C1 segment of cervical spinal cord (tissue), 14 donors: ENCODE measurements at regions not wholly inside any gene's neighbourhood (a gene's known extent, or its start where the extent isn't known, plus 50 kb on each side); places are given as distances from the start of the nearest gene placed in this dataset.

Experiments
- DNase-seq, 14 donors: peaks; one replicate each; lab custom pipeline; 2025; lab: John Stamatoyannopoulos, UW

DNA sequence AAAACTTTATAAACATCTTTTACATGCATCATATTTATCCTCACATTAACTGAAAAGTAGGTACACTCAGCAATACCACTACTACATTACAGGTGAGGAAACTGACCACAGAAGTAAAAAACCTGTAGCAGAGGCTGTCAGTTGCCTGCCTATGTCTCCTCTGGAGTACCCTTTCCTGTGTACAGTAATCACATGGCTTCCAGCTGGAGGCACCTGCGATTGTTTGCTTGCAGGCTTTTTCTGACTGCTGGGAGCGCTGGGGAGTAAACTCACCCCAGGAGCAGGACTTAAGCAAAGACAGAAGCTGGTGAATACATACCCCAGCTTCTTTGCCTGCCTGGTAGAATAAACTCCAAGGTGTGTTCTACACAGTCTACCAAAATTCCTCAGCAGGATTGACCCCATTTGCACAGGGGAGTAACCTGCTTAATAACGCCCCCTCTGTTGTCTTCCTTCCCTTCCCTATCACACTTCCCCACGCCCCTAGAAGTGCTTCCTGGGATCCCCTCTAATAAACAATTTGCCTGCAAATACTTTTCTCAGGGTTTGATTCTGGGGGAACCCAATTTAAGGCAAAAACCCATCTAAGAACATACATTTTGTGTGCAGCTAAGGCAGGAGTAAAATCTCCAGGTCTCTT is 138.9 kb downstream of the PTH2R start:
- no peak for DNase-seq

DNA sequence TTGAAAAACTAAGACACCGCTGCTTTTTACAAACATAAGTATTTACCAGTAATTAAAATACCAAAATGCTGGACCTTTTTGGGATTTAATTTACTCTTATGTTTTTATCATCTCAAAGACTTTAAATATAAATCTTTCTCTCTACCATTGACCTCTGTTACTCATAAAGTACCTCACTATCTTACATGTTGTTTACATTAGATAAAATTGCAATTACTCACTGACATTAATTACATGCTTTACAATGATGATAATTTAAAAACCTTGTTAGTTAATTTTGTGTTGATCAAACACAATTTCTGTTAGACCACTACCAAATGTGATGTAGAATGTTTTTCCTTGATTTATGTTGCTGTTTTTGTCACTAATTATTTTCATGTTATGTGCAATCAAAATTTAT is 139.5 kb downstream of the PTH2R start:
- DNase-seq = no peak

GRCh38 chr2:208546860-208547650 is 140.5 kb downstream of the PTH2R start:
- no peak for DNase-seq

GRCh38 chr2:208548700-208549099 is 142.1 kb downstream of the PTH2R start:
- no peak for DNase-seq

- DNase-seq = no peak
Measured at GRCh38 chr2:208549546-208550158, 143.1 kb downstream of the PTH2R start.

- no peak for DNase-seq
Measured at GRCh38 chr2:208552943-208553342, 146.4 kb downstream of the PTH2R start.

GRCh38 chr2:208556983-208557484 is 150.4 kb downstream of the PTH2R start:
- no peak for DNase-seq

DNA sequence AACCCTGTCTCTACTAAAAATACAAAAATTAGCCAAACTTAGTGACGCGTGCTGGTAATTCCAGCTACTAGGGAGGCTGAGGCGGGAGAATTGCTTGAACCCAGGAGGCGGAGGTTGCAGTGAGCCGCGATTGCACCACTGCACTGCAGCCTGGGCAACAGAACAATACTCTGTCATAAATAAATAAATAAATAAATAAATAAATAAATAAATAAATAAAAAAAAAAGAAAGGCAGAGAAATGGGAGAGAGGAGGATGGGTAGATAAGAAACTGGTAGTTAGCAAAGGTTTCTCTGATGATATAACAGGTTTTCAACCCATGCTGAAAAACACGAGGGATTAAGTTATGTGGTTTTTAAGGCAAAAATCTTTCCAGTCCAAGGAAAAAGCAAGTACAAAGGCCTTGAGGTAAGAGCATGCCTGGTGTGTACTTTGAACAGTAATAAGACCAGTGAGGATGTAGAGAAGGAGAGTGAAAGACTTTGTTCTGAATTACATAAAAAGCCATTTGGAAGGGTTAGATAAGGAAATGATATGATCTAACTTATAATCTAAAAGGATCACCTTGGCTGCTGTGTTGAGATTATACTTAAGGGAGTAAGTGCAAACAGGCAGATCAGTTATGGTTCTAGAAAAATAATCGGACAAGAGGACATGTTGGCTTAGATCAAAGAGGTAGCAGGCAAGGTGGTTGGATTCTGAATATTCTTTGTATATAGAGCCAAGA is 159.3 kb downstream of the PTH2R start:
- DNase-seq = no peak

DNA sequence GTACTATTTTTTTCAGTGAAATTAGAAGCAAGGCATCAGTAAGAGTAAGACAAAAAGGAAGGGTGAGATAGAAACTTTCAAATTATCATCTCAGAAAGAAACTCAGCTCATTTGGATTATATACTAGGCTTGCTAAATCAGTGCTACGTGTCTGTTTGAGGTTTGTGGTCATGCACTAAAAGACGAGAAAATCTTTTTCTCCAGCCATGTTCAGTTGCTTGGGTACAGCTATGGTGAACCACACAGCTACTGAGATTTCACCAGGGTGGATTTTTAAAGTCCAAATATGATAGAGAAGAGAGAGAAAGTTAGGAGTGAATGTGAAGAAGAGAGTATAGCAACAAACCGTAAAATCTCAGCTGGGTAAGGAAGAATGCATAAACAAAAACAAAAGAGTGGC is 161.6 kb downstream of the PTH2R start:
- DNase-seq = no peak

DNA sequence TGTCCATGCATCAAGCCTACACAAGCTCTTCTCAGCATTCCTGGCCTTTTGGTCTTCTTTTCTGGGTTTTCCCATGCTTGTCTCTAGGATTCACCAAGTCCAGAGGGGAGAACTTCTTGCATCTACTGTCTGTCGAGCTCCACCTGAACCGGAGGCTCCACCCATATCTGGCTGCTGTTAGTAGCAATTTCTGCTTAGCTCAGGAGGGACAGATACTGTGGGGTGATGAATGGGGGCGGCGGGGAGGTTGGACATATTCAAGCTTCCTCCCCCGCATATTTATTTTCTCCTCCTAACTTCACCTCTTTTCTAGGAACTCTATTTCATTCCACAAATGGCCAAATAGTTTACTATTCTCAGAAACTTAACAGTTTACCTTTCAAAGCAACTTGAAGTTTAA is 163.5 kb downstream of the PTH2R start:
- DNase-seq = no peak

GRCh38 chr2:208570851-208571763 is 164.5 kb downstream of the PTH2R start:
- DNase-seq = no peak

DNA sequence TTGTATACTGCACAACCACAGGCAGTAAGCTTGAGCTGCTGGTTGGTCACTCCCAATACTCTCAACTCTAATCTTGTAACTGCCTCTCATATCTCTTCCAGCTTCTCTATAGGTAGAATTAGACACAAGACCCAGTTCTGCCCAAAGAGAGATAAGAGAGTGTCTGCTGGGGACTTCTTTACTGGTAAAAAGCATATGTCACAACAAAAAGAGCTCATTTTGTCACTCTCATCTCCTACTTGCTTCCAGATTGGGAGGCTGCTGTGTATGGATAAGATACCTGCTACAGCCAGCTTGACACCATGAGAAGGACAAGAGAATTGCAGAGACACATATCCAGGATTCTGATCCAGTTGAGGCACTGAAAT is 165.2 kb downstream of the PTH2R start:
- no peak for DNase-seq

- no peak for DNase-seq
Measured at GRCh38 chr2:208573569-208573968, 167.0 kb downstream of the PTH2R start.

GRCh38 chr2:208579678-208580077 is 173.1 kb downstream of the PTH2R start:
- DNase-seq = no peak

DNA sequence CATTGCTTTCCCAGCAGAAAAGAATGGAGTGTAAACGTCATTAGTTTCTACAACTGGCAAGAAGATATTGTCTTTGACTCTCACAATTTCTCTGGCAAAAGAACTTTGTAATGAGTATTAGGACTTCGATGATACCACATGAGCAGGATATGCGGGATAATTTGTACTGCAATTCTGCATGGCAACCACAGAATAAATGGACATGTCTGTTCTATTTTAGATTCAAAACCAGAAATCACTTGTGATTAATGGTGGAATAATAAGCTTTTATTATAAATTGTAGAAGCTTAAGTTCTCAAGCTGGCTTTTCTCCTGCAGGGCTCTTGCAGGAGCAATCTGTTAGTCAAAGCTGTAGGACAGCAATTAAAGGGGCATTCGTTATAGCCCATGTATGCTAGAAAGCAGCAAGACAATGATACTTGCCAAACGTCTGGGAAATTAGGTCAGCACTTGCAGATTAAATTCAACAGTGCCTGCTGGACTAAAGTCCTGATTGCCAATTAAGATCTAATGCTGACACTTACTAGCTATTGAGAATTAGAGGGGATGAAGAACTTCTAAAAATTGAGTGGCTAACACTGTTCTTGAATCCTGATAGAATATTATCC is 177.9 kb downstream of the PTH2R start:
- DNase-seq = no peak

DNA sequence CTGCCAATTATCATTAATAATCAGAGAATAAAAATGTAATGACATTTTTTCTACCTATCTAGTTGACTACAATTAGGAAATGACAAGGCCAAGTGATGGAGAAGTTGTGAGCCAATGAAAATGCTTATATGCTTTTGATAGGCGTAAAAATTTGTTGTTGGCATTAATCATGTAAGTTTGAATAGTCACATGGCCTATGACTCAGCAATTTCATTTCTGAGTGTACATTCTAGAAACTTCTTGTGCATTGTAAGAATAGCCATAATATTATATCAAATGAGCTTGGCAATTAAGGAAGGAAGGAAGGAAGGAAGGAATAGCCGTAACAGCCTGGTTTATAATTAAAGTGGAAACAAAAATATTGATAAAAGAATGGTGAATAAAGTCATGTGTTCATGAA is 179.9 kb downstream of the PTH2R start:
- DNase-seq = no peak

- DNase-seq = no peak
Measured at GRCh38 chr2:208594642-208595385, 188.2 kb downstream of the PTH2R start.

GRCh38 chr2:208595386-208596275 is 189.0 kb downstream of the PTH2R start:
- no peak for DNase-seq

GRCh38 chr2:208607694-208608093 is 201.1 kb downstream of the PTH2R start:
- DNase-seq = no peak
